ENCODE measurements at regions not wholly inside any gene's neighbourhood (a gene's known extent, or its start where the extent isn't known, plus 50 kb on each side); places are given as distances from the start of the nearest gene placed in this dataset.

GRCh38 chr7:17674943-17675608 is 265.2 kb downstream of the SNX13 start:
- DNase-seq (ENCODE audit: insufficient read length, low spot score) (no peak), FAIRE-seq (no peak)

- FAIRE-seq (no peak), DNase-seq (ENCODE audit: insufficient read length, low spot score) (no peak)
These were observed 262.9 kb downstream of the SNX13 start for GRCh38 chr7:17677408-17677807.

- FAIRE-seq (no peak), DNase-seq (ENCODE audit: insufficient read length, low spot score) (no peak)
These were observed 261.4 kb downstream of the SNX13 start for GRCh38 chr7:17678896-17679295.

GRCh38 chr7:17679458-17679857 is 260.8 kb downstream of the SNX13 start:
- no peak for DNase-seq (ENCODE audit: insufficient read length, low spot score)
- FAIRE-seq = peak; percentile 28

- FAIRE-seq (no peak), DNase-seq (ENCODE audit: insufficient read length, low spot score) (no peak)
These were observed 260.3 kb downstream of the SNX13 start for GRCh38 chr7:17680026-17680425.

- no peak for FAIRE-seq
- DNase-seq (ENCODE audit: insufficient read length, low spot score) = no peak
These were observed 259.3 kb downstream of the SNX13 start for GRCh38 chr7:17680943-17681351.

- DNase-seq (ENCODE audit: insufficient read length, low spot score) (no peak), FAIRE-seq (no peak)
These were observed 258.3 kb downstream of the SNX13 start for GRCh38 chr7:17681965-17682364.

- FAIRE-seq (no peak), DNase-seq (ENCODE audit: insufficient read length, low spot score) (no peak)
These were observed 257.7 kb downstream of the SNX13 start for GRCh38 chr7:17682586-17682985.

- FAIRE-seq (no peak), DNase-seq (ENCODE audit: insufficient read length, low spot score) (no peak)
These were observed 255.2 kb downstream of the SNX13 start for GRCh38 chr7:17685141-17685540.

GRCh38 chr7:17687361-17687760 is 252.9 kb downstream of the SNX13 start:
- FAIRE-seq (no peak), DNase-seq (ENCODE audit: insufficient read length, low spot score) (no peak)

GRCh38 chr7:17689361-17689902 is 250.9 kb downstream of the SNX13 start:
- FAIRE-seq = no peak
- DNase-seq (ENCODE audit: insufficient read length, low spot score) = no peak

GRCh38 chr7:17690030-17690429 is 250.3 kb downstream of the SNX13 start:
- FAIRE-seq (no peak), DNase-seq (ENCODE audit: insufficient read length, low spot score) (no peak)

GRCh38 chr7:17696422-17696821 is 243.9 kb downstream of the SNX13 start:
- FAIRE-seq = no peak
- DNase-seq (ENCODE audit: insufficient read length, low spot score) = peak; percentile 44

GRCh38 chr7:17697128-17697881 is 243.0 kb downstream of the SNX13 start:
- no peak for FAIRE-seq
- no peak for DNase-seq (ENCODE audit: insufficient read length, low spot score)

- FAIRE-seq = no peak
- DNase-seq (ENCODE audit: insufficient read length, low spot score) = no peak
These were observed 240.6 kb downstream of the SNX13 start for GRCh38 chr7:17699696-17700095.

- FAIRE-seq (no peak), DNase-seq (ENCODE audit: insufficient read length, low spot score) (no peak)
These were observed 240.2 kb downstream of the SNX13 start for GRCh38 chr7:17700138-17700537.

GRCh38 chr7:17706275-17706674 is 234.0 kb downstream of the SNX13 start:
- FAIRE-seq (no peak), DNase-seq (ENCODE audit: insufficient read length, low spot score) (no peak)

- no peak for FAIRE-seq
These were observed 233.6 kb downstream of the SNX13 start for GRCh38 chr7:17706734-17707133.

GRCh38 chr7:17709127-17709526 is 231.2 kb downstream of the SNX13 start:
- FAIRE-seq (no peak), DNase-seq (ENCODE audit: insufficient read length, low spot score) (no peak)

More at GRCh38 chr7:17706734-17707133, 233.6 kb downstream of the SNX13 start:
- peak; percentile 41 for DNase-seq (ENCODE audit: insufficient read length, low spot score)

- FAIRE-seq (no peak), DNase-seq (ENCODE audit: insufficient read length, low spot score) (no peak)
These were observed 230.7 kb downstream of the SNX13 start for GRCh38 chr7:17709599-17709998.

- FAIRE-seq (no peak), DNase-seq (ENCODE audit: insufficient read length, low spot score) (no peak)
These were observed 230.0 kb downstream of the SNX13 start for GRCh38 chr7:17710312-17710711.

- no peak for FAIRE-seq
- no peak for DNase-seq (ENCODE audit: insufficient read length, low spot score)
These were observed 226.7 kb downstream of the SNX13 start for GRCh38 chr7:17713584-17713983.
